ENCODE measurements at regions not wholly inside any gene's neighbourhood (a gene's known extent, or its start where the extent isn't known, plus 50 kb on each side); places are given as distances from the start of the nearest gene placed in this dataset.

GRCh38 chr13:99873832-99874430, 97.6 kb downstream of the ZIC5 start:
- no peak overlapping the region for H3K9ac ChIP-seq (ENCODE audit: low read depth, low read length, poor library complexity, severe bottlenecking)
- no peaks in the 10 kb centered on the region for H3F3A ChIP-seq (ENCODE audit: low read depth)
- H2AFZ ChIP-seq (ENCODE audit: low read length) = no peak overlapping the region
- H3K4me3 ChIP-seq (ENCODE audit: low read length, poor library complexity, severe bottlenecking) = no peak overlapping the region
- no peaks in the 10 kb centered on the region for H3K9me2 ChIP-seq (replicated peaks; ENCODE audit: low read depth, low read length)
- no peaks in the 10 kb centered on the region for H4K20me1 ChIP-seq (ENCODE audit: insufficient read depth, low read length, poor library complexity, severe bottlenecking)
- no peak overlapping the region for H3K4me2 ChIP-seq (ENCODE audit: low read depth, low read length, poor library complexity, severe bottlenecking)
- no peaks in the 10 kb centered on the region for H3K79me2 ChIP-seq (ENCODE audit: insufficient read depth, low read length)
- no peak for TF ChIP-seq CTCF (conservative IDR thresholded peaks at IDR 0.05; ENCODE audit: low read length)
- no peak for TF ChIP-seq EZH2phosphoT487 (IDR thresholded peaks at IDR 0.05; ENCODE audit: borderline replicate concordance)
- no peaks in the 10 kb centered on the region for H3K36me3 ChIP-seq (ENCODE audit: insufficient read depth, low read length)
- H3K4me1 ChIP-seq (ENCODE audit: insufficient read depth, low read length, poor library complexity, severe bottlenecking) = no peaks in the 10 kb centered on the region
- H3K27me3 ChIP-seq (ENCODE audit: insufficient read depth, low read length, poor library complexity, severe bottlenecking) = no peaks in the 10 kb centered on the region
- H3K9me3 ChIP-seq (ENCODE audit: insufficient read depth, low read depth, low read length) = no peaks in the 10 kb centered on the region

- no peak overlapping the region for H3K9ac ChIP-seq (ENCODE audit: low read depth, low read length, poor library complexity, severe bottlenecking)
- H4K20me1 ChIP-seq (ENCODE audit: insufficient read depth, low read length, poor library complexity, severe bottlenecking) = no peaks in the 10 kb centered on the region
- no peak overlapping the region for H3K4me3 ChIP-seq (ENCODE audit: low read length, poor library complexity, severe bottlenecking)
- no peak overlapping the region for H3K4me2 ChIP-seq (ENCODE audit: low read depth, low read length, poor library complexity, severe bottlenecking)
- H3K9me3 ChIP-seq (ENCODE audit: insufficient read depth, low read depth, low read length) = no peaks in the 10 kb centered on the region
- no peaks in the 10 kb centered on the region for H3K36me3 ChIP-seq (ENCODE audit: insufficient read depth, low read length)
- no peaks in the 10 kb centered on the region for H3K4me1 ChIP-seq (ENCODE audit: insufficient read depth, low read length, poor library complexity, severe bottlenecking)
- H3K79me2 ChIP-seq (ENCODE audit: insufficient read depth, low read length) = no peaks in the 10 kb centered on the region
- TF ChIP-seq EZH2phosphoT487 (IDR thresholded peaks at IDR 0.05; ENCODE audit: borderline replicate concordance) (no peak), CTCF (conservative IDR thresholded peaks at IDR 0.05; ENCODE audit: low read length) (no peak)
- H2AFZ ChIP-seq (ENCODE audit: low read length) = no peak overlapping the region
- H3F3A ChIP-seq (ENCODE audit: low read depth) = no peaks in the 10 kb centered on the region
- H3K27me3 ChIP-seq (ENCODE audit: insufficient read depth, low read length, poor library complexity, severe bottlenecking) = no peaks in the 10 kb centered on the region
- H3K9me2 ChIP-seq (replicated peaks; ENCODE audit: low read depth, low read length) = no peaks in the 10 kb centered on the region
These were observed 98.4 kb downstream of the ZIC5 start for GRCh38 chr13:99873141-99873540.

- Histone ChIP-seq H3F3A (ENCODE audit: low read depth) (no peaks in the 10 kb centered on the region), H3K79me2 (ENCODE audit: insufficient read depth, low read length) (no peaks in the 10 kb centered on the region), H3K4me1 (ENCODE audit: insufficient read depth, low read length, poor library complexity, severe bottlenecking) (no peaks in the 10 kb centered on the region), H3K36me3 (ENCODE audit: insufficient read depth, low read length) (no peaks in the 10 kb centered on the region), H3K9ac (ENCODE audit: low read depth, low read length, poor library complexity, severe bottlenecking) (no peak overlapping the region), H3K27me3 (ENCODE audit: insufficient read depth, low read length, poor library complexity, severe bottlenecking) (no peaks in the 10 kb centered on the region), H3K9me2 (replicated peaks; ENCODE audit: low read depth, low read length) (no peaks in the 10 kb centered on the region), H3K4me3 (ENCODE audit: low read length, poor library complexity, severe bottlenecking) (no peak overlapping the region), H3K4me2 (ENCODE audit: low read depth, low read length, poor library complexity, severe bottlenecking) (no peak overlapping the region), H3K9me3 (ENCODE audit: insufficient read depth, low read depth, low read length) (no peaks in the 10 kb centered on the region), H4K20me1 (ENCODE audit: insufficient read depth, low read length, poor library complexity, severe bottlenecking) (no peaks in the 10 kb centered on the region), H2AFZ (ENCODE audit: low read length) (no peak overlapping the region)
- no peak for TF ChIP-seq EZH2phosphoT487 (IDR thresholded peaks at IDR 0.05; ENCODE audit: borderline replicate concordance)
- no peak for TF ChIP-seq CTCF (conservative IDR thresholded peaks at IDR 0.05; ENCODE audit: low read length)
These were observed 100.2 kb downstream of the ZIC5 start for GRCh38 chr13:99871249-99871898.

Data from Loucy (cell line).